ENCODE measurements at regions not wholly inside any gene's neighbourhood (a gene's known extent, or its start where the extent isn't known, plus 50 kb on each side); places are given as distances from the start of the nearest gene placed in this dataset.
"Not testable (repeated sequence)": the region's sequence is repeated elsewhere in the genome, so short reads cannot be mapped to it uniquely, and the experiment has no call there.

- DNase-seq = not testable (repeated sequence)
These were observed 53.1 kb downstream of the HSFY1 start for GRCh38 chrY:18599606-18600005.

- DNase-seq = not testable (repeated sequence)
These were observed 54.8 kb downstream of the HSFY1 start for GRCh38 chrY:18601287-18601686.

- DNase-seq = not testable (repeated sequence)
These were observed 59.7 kb downstream of the HSFY1 start for GRCh38 chrY:18606251-18606650.

DNA sequence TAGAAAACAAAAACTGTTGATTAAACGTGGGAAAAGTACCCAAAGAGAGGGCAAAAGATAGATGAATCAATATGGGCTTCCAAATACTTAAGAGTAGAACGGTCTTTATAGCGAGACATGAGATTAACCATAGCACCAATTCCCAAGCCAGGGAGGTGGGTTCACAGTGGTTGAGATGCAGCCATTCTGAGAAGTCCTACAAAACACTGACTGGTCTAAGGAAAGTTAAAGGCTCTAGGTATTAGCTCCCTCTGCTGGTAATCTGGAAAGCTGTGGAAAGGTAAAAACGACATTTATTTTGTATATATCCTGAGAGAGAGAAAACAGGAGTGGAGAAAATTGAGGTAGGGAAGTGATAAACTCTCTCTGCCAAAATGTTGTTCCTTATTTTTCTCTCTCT, 61.7 kb downstream of the HSFY1 start:
- DNase-seq = not testable (repeated sequence)

DNA sequence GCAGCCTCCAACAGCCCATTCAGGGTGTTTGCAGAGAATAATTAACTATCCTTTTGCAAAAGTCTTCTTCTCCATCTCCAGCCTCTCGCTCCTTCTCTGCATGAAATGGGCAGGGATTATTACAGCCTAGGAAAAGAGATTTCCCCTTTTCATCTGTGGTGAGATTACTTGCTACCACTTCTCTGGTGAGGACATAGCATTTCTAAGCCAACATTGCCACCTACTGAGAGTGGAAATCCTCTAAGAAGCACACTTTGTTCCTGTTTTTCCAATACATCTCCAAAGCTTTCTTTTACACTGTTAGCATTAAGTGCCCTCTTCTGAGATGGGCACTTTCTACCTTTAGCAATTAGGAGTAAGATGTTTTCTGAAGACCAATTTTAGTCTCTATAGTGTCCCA, 69.3 kb downstream of the HSFY1 start:
- not testable (repeated sequence) for DNase-seq

DNA sequence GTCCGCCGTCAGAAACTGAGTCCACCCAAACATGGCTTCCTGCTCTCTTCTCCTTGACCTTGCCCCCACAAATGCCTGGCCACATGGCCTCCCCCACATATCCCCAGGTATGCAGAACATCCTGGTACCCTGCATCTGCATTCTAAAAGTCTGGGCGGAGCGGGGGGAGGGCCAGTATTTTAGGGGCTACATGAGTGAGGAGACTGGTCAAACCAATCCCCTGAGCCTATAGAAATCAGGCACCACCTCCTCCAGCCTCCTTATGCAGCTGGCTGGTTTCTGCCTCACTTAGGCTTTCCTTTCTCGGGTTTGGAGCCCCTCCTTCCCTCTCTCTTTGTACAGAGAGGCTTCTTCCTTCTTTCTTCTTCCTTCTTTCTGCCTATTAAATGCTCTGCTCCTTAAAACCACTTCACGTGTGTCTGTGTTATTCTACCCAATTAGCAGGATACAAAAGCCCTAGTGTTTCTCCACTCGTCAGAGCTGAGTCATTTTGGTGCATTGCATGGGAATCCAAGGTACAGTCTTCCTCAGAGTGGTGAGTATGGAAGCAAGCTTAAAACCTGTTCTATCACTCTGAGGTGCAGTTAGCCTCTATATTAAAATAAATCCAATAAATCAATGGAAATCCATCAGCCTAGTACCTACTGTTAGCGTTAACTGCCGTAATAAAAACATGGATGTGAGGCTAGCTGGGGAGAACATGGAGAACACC, 83.4 kb downstream of the HSFY1 start:
- not testable (repeated sequence) for DNase-seq

- not testable (repeated sequence) for DNase-seq
These were observed 84.1 kb downstream of the HSFY1 start for GRCh38 chrY:18630571-18630970.

- DNase-seq = not testable (repeated sequence)
These were observed 85.1 kb downstream of the HSFY1 start for GRCh38 chrY:18631610-18632009.

GRCh38 chrY:18650746-18651145, 104.2 kb downstream of the HSFY1 start:
- DNase-seq = no peak

DNA sequence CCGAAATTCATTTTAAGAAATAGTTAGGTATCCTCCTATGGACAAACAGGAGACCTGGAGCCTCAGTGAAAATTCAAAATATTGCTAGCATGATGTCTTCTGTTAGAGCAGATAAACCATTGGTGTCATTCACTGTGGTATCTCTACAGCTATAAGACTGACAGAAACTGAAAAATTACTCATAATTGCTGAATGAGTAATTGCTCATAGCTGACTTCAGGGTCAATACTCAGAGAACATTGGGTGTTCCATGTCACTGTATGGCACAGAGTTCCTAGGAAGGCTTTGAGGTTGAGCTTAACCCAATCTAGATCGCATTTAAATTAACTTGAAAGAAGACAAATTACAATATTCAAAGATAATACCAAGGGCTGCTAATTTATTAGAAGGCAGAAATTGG, 109.0 kb downstream of the HSFY2 start:
- DNase-seq = no peak

DNA sequence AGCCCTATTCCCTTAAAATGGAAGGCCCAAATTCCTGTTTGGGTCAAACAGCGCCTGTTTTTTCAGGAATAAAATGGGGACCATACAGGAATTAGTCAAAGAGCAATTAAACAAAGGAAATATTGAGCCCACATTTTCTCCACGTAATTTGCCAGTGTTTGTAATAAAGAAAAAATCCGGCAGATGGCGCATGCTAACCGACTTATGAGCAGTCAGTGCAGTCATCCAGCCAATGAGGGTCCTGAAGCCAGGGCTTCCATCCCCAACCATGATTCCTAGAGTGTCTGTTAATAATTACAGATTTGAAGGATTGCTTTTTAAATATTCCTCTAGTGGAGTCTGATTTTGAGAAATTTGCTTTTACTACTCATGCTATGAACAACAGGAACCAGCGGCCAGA, 103.7 kb downstream of the HSFY2 start:
- DNase-seq = peak in 1 of 2 donors; percentile 6

DNA sequence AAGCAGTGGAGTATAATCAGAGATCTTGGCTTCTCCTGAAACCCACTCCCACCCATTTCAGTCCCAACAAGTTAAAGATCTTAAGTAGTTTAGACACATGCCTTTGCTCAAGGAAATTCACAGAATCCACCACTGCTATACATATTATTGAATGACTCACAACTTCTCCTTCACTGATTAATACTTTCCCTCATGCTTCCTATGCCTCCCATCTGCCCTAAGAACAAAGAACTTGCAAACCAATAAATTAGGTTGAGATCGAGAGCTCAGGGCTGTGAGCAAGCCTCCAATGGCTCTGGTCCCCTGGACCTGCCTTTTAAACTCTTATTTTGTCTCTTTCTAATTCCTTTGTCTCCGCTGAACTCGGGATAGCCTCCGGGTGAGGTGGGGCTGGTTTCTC, 101.6 kb downstream of the HSFY2 start:
- DNase-seq = no peak

GRCh38 chrY:18686027-18686426, 87.5 kb downstream of the HSFY2 start:
- not testable (repeated sequence) for DNase-seq

DNA sequence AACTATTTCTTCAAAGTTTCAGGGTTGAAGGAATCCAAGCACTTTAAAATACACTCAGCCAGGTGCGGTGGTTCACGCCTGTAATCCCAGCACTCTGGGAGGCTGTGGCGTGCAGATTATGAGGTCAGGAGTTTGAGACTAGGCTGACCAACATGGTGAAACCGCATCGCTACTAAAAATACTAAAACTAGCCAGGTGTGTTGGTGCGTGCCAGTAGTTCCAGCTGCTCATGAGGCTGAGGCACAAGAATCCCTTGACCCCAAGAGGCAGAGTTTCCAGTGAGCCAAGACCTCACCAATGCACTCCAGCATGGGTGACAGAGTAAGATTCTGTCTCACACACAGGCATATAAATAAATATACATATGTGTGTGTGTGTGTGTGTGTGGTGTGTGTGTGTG, 85.2 kb downstream of the HSFY2 start:
- DNase-seq = not testable (repeated sequence)

GRCh38 chrY:18689420-18689819, 84.1 kb downstream of the HSFY2 start:
- DNase-seq = not testable (repeated sequence)

DNA sequence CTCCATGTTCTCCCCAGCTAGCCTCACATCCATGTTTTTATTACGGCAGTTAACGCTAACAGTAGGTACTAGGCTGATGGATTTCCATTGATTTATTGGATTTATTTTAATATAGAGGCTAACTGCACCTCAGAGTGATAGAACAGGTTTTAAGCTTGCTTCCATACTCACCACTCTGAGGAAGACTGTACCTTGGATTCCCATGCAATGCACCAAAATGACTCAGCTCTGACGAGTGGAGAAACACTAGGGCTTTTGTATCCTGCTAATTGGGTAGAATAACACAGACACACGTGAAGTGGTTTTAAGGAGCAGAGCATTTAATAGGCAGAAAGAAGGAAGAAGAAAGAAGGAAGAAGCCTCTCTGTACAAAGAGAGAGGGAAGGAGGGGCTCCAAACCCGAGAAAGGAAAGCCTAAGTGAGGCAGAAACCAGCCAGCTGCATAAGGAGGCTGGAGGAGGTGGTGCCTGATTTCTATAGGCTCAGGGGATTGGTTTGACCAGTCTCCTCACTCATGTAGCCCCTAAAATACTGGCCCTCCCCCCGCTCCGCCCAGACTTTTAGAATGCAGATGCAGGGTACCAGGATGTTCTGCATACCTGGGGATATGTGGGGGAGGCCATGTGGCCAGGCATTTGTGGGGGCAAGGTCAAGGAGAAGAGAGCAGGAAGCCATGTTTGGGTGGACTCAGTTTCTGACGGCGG, 83.5 kb downstream of the HSFY2 start:
- DNase-seq = not testable (repeated sequence)

DNA sequence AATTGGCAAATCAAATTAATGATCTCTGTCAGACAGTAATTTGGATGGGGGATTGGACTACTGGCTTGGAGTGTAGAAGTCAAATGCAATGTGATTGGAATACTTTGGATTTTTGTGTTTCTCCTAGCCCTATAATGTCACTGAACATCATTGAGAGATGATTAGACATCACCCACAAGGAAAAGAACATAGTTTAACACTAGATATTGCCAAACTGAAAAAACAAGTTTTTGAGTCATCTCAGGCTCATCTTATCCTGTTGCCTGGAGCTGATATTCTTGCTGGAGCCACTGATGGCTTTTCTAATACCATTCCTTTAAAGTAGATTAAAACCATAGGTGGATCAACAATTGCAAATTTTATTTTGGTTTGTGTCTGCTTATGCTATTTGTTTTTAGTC, 76.7 kb downstream of the HSFY2 start:
- not testable (repeated sequence) for DNase-seq

- DNase-seq = not testable (repeated sequence)
These were observed 69.3 kb downstream of the HSFY2 start for GRCh38 chrY:18704198-18704597.

DNA sequence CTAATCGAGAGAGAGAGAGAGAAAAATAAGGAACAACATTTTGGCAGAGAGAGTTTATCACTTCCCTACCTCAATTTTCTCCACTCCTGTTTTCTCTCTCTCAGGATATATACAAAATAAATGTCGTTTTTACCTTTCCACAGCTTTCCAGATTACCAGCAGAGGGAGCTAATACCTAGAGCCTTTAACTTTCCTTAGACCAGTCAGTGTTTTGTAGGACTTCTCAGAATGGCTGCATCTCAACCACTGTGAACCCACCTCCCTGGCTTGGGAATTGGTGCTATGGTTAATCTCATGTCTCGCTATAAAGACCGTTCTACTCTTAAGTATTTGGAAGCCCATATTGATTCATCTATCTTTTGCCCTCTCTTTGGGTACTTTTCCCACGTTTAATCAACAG, 61.8 kb downstream of the HSFY2 start:
- DNase-seq = not testable (repeated sequence)

DNA sequence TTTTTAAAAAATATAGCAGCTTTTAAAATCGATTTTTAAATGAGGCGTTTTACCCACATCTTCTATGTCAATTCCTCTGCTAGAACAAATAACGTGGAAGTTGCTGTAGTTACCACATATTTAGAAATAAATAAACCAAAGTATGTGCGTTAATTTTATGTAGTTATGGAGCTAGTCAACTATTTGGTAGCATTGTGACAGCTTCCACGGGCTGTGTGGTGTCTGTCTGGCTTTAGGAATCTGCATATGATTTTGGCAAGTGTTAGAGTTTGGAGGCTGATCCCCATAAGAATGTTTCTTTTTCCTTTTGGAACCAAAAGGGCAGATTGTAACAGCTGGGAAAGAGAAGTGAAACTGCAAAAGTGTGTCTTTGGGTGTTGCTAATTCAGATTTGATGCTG, 59.8 kb downstream of the HSFY2 start:
- not testable (repeated sequence) for DNase-seq

GRCh38 chrY:18718714-18719113, 54.8 kb downstream of the HSFY2 start:
- DNase-seq = not testable (repeated sequence)

- not testable (repeated sequence) for DNase-seq
These were observed 53.1 kb downstream of the HSFY2 start for GRCh38 chrY:18720395-18720794.

Data from CD4-positive, alpha-beta T cell treated with Interleukin-4 for 1 hour (primary cell).